ENCODE measurements at regions not wholly inside any gene's neighbourhood (a gene's known extent, or its start where the extent isn't known, plus 50 kb on each side); places are given as distances from the start of the nearest gene placed in this dataset.

DNA sequence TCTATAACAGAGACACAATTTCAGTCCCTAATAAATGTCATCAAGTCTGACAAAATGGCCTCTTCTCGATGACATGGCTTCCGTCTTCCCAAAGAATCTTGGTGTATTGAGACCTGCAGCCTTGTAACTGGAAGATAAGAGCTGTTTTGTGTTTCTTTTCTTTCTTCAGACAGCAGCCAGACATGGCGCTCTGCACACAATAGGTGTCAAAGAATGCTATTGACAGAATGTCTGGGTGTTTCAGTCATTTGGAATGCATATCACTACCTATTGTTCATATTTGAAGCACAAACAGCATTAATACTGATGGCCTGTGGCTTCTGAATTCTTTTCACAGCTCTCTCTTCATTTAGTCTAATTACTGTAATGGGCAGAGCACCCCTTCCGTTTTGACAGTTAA, 344.8 kb downstream of the RPRM start:
- Mint-ChIP-seq H3K9me3 (ENCODE audit: insufficient read depth) (peaks cover 4% of the 10 kb centered on the region), H3K4me3 (no peak overlapping the region), H3K27me3 (no peaks in the 10 kb centered on the region), H3K27ac (no peak overlapping the region), H3K4me1 (no peaks in the 10 kb centered on the region)
- H3K4me3 ChIP-seq (ENCODE audit: control extremely low read depth in 1 of 5, extremely low read depth in 1 of 5, insufficient read depth in 1 of 5, low read depth in 2 of 5, low read length in 4 of 5): no peak overlapping the region
- DNase-seq (no peak), ATAC-seq (ENCODE audit: low read depth) (no peak)
- ChIA-PET CTCF (no interaction called here), POLR2A (no interaction called here)
- no peaks in the 10 kb centered on the region for H3K9me3 ChIP-seq (ENCODE audit: control extremely low read depth in 1 of 3, control insufficient read depth in 2 of 3, insufficient read depth in 1 of 3, low read length in 2 of 3)
- no peaks in the 10 kb centered on the region for H3K27me3 ChIP-seq (replicated peaks in 1 of 4; ENCODE audit: control extremely low read depth in 1 of 4, control insufficient read depth in 3 of 4, insufficient read depth in 4 of 4, low read length in 3 of 4)
- H4K20me1 ChIP-seq (ENCODE audit: control insufficient read depth, insufficient read depth, low read length, poor library complexity, severe bottlenecking): no peaks in the 10 kb centered on the region
- H3K36me3 ChIP-seq (replicated peaks in 1 of 2; ENCODE audit: control extremely low read depth in 1 of 2, control insufficient read depth in 1 of 2, extremely low read depth in 1 of 2, insufficient read depth in 2 of 2, low read length in 1 of 2): no peaks in the 10 kb centered on the region
- no peak overlapping the region for H2AFZ ChIP-seq (ENCODE audit: insufficient read depth, low read depth, low read length, poor library complexity, severe bottlenecking)
- intact Hi-C loops (cut with micrococcal nuclease): no loop called here
- no CpG with 5 or more reads among the region's 4 CpGs for WGBS (ENCODE audit: insufficient coverage)
- no peaks in the 10 kb centered on the region for H3K79me2 ChIP-seq (ENCODE audit: control insufficient read depth, insufficient read depth, low read length)
- no peak overlapping the region for H3K4me2 ChIP-seq (replicated peaks; ENCODE audit: low read depth, low read length, poor library complexity, severe bottlenecking)
- TF ChIP-seq EZH2 (IDR thresholded peaks at IDR 0.05; ENCODE audit: borderline replicate concordance, insufficient read depth, low read depth, low read length, poor library complexity, severe bottlenecking): no peak
- TF ChIP-seq, protein P1, sequence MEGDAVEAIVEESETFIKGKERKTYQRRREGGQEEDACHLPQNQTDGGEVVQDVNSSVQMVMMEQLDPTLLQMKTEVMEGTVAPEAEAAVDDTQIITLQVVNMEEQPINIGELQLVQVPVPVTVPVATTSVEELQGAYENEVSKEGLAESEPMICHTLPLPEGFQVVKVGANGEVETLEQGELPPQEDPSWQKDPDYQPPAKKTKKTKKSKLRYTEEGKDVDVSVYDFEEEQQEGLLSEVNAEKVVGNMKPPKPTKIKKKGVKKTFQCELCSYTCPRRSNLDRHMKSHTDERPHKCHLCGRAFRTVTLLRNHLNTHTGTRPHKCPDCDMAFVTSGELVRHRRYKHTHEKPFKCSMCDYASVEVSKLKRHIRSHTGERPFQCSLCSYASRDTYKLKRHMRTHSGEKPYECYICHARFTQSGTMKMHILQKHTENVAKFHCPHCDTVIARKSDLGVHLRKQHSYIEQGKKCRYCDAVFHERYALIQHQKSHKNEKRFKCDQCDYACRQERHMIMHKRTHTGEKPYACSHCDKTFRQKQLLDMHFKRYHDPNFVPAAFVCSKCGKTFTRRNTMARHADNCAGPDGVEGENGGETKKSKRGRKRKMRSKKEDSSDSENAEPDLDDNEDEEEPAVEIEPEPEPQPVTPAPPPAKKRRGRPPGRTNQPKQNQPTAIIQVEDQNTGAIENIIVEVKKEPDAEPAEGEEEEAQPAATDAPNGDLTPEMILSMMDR (IDR thresholded peaks at IDR 0.05): no peak
- no peak overlapping the region for H3K9ac ChIP-seq (ENCODE audit: low read length)
- H3K4me1 ChIP-seq (ENCODE audit: control insufficient read depth in 2 of 2, insufficient read depth in 2 of 2, low read length in 2 of 2): no peaks in the 10 kb centered on the region
- no peak overlapping the region for H3K27ac ChIP-seq (ENCODE audit: low read length in 2 of 2)

DNA sequence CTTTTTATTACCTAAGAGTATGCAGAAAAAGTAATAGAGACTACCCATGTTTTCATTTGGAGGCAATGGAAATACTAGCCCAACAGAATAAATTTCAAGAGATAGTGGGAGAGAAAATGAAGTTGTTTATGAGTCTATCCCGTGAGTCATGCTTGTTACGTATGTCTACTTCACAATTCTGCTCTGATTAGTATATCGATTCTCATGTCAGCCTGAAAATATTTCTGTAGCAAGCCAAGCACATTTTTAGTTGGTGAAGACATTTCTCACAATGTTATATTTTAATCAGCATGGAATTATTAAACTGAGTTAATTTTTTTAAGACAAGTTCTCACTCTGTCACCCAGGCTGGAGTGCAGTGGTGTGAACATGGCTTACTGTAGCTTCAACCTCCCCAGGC, 346.1 kb downstream of the RPRM start:
- WGBS (ENCODE audit: insufficient coverage): 100% methylated on average over 1 of the region's 3 CpGs
- ChIA-PET POLR2A (no interaction called here), CTCF (no interaction called here)
- no peak overlapping the region for H3K4me3 ChIP-seq (ENCODE audit: control extremely low read depth in 1 of 5, extremely low read depth in 1 of 5, insufficient read depth in 1 of 5, low read depth in 2 of 5, low read length in 4 of 5)
- ATAC-seq (ENCODE audit: low read depth) (no peak), DNase-seq (no peak)
- no peaks in the 10 kb centered on the region for H3K4me1 ChIP-seq (ENCODE audit: control insufficient read depth in 2 of 2, insufficient read depth in 2 of 2, low read length in 2 of 2)
- H4K20me1 ChIP-seq (ENCODE audit: control insufficient read depth, insufficient read depth, low read length, poor library complexity, severe bottlenecking): no peaks in the 10 kb centered on the region
- H3K4me2 ChIP-seq (replicated peaks; ENCODE audit: low read depth, low read length, poor library complexity, severe bottlenecking): no peak overlapping the region
- no peak overlapping the region for H3K9ac ChIP-seq (ENCODE audit: low read length)
- Mint-ChIP-seq H3K9me3 (ENCODE audit: insufficient read depth) (peaks cover 4% of the 10 kb centered on the region), H3K4me1 (no peaks in the 10 kb centered on the region), H3K4me3 (no peak overlapping the region), H3K27me3 (no peaks in the 10 kb centered on the region), H3K27ac (no peak overlapping the region)
- intact Hi-C loops (cut with micrococcal nuclease): no loop called here
- H2AFZ ChIP-seq (ENCODE audit: insufficient read depth, low read depth, low read length, poor library complexity, severe bottlenecking): no peak overlapping the region
- H3K36me3 ChIP-seq (replicated peaks in 1 of 2; ENCODE audit: control extremely low read depth in 1 of 2, control insufficient read depth in 1 of 2, extremely low read depth in 1 of 2, insufficient read depth in 2 of 2, low read length in 1 of 2): no peaks in the 10 kb centered on the region
- H3K27me3 ChIP-seq (replicated peaks in 1 of 4; ENCODE audit: control extremely low read depth in 1 of 4, control insufficient read depth in 3 of 4, insufficient read depth in 4 of 4, low read length in 3 of 4): no peaks in the 10 kb centered on the region
- TF ChIP-seq EZH2 (IDR thresholded peaks at IDR 0.05; ENCODE audit: borderline replicate concordance, insufficient read depth, low read depth, low read length, poor library complexity, severe bottlenecking): no peak
- TF ChIP-seq, protein P1 (IDR thresholded peaks at IDR 0.05): no peak
- no peaks in the 10 kb centered on the region for H3K79me2 ChIP-seq (ENCODE audit: control insufficient read depth, insufficient read depth, low read length)
- no peak overlapping the region for H3K27ac ChIP-seq (ENCODE audit: low read length in 2 of 2)
- no peaks in the 10 kb centered on the region for H3K9me3 ChIP-seq (ENCODE audit: control extremely low read depth in 1 of 3, control insufficient read depth in 2 of 3, insufficient read depth in 1 of 3, low read length in 2 of 3)
